Heart left ventricle (tissue), 13 donors: ENCODE measurements at regions not wholly inside any gene's neighbourhood (a gene's known extent, or its start where the extent isn't known, plus 50 kb on each side); places are given as distances from the start of the nearest gene placed in this dataset.

Source experiments
- POLR2A ChIP-seq, 2 donors: fragments of 450-650 bp; IDR thresholded peaks; one replicate each; pipeline ENCODE4 v1.6.1; 2017; ENCODE audit warnings: antibody characterized with exemption in 2 of 2, mild to moderate bottlenecking in 2 of 2, moderate library complexity in 2 of 2
- TF ChIP-seq, protein P1 (sequence below), 12 donors: fragments of 200-600 bp; sonication (generic) in 4 of 12; IDR thresholded peaks; one replicate each; pipeline versions ENCODE4 v1.5.0 to v1.8.0; 2018 to 2022; ENCODE audit warnings: antibody characterized with exemption in 12 of 12, mild to moderate bottlenecking in 5 of 12
- donor health status: ischemic (EF 13 %, LVEDD 7.1; RV severe dilation, severe dysfunction).
- donor health status: DM: no; HTN: yes; CAD: no.
- donor health status: DM: no; HTN: no; CAD: no.
- donor health status: ischemic (EF 25% LVEDD 6.9; RV normal size, moderate dysfunction).
- donor health status: ischemic (EF 25% LVEDD 5.7; RV mildly dilated, moderate dysfunction).
- donor health status: ischemic (EF 35%, LVEDD 5.7; RV mildly dilated, moderate dysfunction).
- donor health status: nonischemic (EF 11% LVEDD 7.7; RV severe dilation, severe dysfunction).
- donor health status: DM: yes; HTN: yes; CAD: no.
- donor health status: PGD.
- donor health status: ischemic (EF 29% LVEDD 5.4; RV normal size, mild dysfunction).
- donor health status: nonischemic (EF 23%, LVEDD 6.1; RV moderate dilation, normal function).

DNA sequence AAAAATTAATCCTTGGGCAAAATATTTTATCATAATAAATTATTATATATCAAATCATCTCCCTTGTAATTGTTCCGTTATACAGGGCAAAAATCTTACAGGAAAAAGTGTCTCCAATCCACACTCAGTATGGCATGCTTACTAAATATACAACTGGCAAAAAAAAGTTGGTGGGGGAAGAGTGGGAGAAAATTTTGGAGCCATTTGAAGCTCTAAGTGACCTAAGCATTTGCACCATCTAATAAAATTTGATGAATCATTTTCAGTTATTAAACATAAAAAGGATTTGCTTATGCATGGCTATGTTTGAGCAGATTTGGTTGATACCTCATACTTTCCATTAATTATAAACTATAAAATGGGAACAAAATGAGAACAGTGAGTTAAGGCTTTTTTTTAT is 68.1 kb upstream of the FAM9C start:
- TF ChIP-seq, protein P1, sequence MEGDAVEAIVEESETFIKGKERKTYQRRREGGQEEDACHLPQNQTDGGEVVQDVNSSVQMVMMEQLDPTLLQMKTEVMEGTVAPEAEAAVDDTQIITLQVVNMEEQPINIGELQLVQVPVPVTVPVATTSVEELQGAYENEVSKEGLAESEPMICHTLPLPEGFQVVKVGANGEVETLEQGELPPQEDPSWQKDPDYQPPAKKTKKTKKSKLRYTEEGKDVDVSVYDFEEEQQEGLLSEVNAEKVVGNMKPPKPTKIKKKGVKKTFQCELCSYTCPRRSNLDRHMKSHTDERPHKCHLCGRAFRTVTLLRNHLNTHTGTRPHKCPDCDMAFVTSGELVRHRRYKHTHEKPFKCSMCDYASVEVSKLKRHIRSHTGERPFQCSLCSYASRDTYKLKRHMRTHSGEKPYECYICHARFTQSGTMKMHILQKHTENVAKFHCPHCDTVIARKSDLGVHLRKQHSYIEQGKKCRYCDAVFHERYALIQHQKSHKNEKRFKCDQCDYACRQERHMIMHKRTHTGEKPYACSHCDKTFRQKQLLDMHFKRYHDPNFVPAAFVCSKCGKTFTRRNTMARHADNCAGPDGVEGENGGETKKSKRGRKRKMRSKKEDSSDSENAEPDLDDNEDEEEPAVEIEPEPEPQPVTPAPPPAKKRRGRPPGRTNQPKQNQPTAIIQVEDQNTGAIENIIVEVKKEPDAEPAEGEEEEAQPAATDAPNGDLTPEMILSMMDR (IDR thresholded peaks at IDR 0.05): no peak
- TF ChIP-seq POLR2A (IDR thresholded peaks at IDR 0.05): no peak
